HEK293 (cell line): ENCODE measurements at regions not wholly inside any gene's neighbourhood (a gene's known extent, or its start where the extent isn't known, plus 50 kb on each side); places are given as distances from the start of the nearest gene placed in this dataset.
"Not testable (repeated sequence)": the region's sequence is repeated elsewhere in the genome, so short reads cannot be mapped to it uniquely, and the experiment has no call there.

Source experiments
- PRDM1 ChIP-seq: fragments of 450-650 bp; formaldehyde crosslinking; IDR thresholded peaks from 2 replicates; pipeline ENCODE4; 2016; ENCODE audit warnings: missing biosample characterization, missing genetic modification characterization
- REST ChIP-seq: fragments of 450-650 bp; formaldehyde crosslinking; IDR thresholded peaks from 2 replicates; pipeline ENCODE4 v1.5.1; 2016; ENCODE audit warnings: missing biosample characterization, missing genetic modification characterization
- ZNF132 ChIP-seq: fragments of 450-650 bp; formaldehyde crosslinking; IDR thresholded peaks from 2 replicates; pipeline ENCODE4 v1.5.1; 2017; ENCODE audit warnings: missing biosample characterization, missing genetic modification characterization, borderline replicate concordance
- ZNF423 ChIP-seq: fragments of 450-650 bp; formaldehyde crosslinking; IDR thresholded peaks from 2 replicates; pipeline ENCODE4 v1.5.1; 2016; ENCODE audit warnings: missing biosample characterization, missing genetic modification characterization
- TF ChIP-seq, protein P1 (sequence below): fragments of 450-650 bp; formaldehyde crosslinking; IDR thresholded peaks from 2 replicates; pipeline ENCODE4 v1.5.1; 2016; ENCODE audit warnings: missing biosample characterization, missing genetic modification characterization
- TF ChIP-seq, protein P2 (sequence below): fragments of 450-650 bp; formaldehyde crosslinking; IDR thresholded peaks from 2 replicates; pipeline ENCODE4 v1.5.1; 2016; ENCODE audit warnings: missing biosample characterization, missing genetic modification characterization, low read depth

- TF ChIP-seq ZNF423 (tag by site-specific recombination); REST; PRDM1 (tag by site-specific recombination); ZNF132 (tag by site-specific recombination): not testable (repeated sequence)
- TF ChIP-seq, protein P1, sequence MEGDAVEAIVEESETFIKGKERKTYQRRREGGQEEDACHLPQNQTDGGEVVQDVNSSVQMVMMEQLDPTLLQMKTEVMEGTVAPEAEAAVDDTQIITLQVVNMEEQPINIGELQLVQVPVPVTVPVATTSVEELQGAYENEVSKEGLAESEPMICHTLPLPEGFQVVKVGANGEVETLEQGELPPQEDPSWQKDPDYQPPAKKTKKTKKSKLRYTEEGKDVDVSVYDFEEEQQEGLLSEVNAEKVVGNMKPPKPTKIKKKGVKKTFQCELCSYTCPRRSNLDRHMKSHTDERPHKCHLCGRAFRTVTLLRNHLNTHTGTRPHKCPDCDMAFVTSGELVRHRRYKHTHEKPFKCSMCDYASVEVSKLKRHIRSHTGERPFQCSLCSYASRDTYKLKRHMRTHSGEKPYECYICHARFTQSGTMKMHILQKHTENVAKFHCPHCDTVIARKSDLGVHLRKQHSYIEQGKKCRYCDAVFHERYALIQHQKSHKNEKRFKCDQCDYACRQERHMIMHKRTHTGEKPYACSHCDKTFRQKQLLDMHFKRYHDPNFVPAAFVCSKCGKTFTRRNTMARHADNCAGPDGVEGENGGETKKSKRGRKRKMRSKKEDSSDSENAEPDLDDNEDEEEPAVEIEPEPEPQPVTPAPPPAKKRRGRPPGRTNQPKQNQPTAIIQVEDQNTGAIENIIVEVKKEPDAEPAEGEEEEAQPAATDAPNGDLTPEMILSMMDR (tag by site-specific recombination), result not testable (repeated sequence)
- TF ChIP-seq, protein P2, sequence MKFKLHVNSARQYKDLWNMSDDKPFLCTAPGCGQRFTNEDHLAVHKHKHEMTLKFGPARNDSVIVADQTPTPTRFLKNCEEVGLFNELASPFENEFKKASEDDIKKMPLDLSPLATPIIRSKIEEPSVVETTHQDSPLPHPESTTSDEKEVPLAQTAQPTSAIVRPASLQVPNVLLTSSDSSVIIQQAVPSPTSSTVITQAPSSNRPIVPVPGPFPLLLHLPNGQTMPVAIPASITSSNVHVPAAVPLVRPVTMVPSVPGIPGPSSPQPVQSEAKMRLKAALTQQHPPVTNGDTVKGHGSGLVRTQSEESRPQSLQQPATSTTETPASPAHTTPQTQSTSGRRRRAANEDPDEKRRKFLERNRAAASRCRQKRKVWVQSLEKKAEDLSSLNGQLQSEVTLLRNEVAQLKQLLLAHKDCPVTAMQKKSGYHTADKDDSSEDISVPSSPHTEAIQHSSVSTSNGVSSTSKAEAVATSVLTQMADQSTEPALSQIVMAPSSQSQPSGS (tag by site-specific recombination), result not testable (repeated sequence)
Measured at GRCh38 chr1:146771409-146771808, 166.7 kb upstream of the NBPF12 start.
